GM23338 (cell line): ENCODE measurements at regions not wholly inside any gene's neighbourhood (a gene's known extent, or its start where the extent isn't known, plus 50 kb on each side); places are given as distances from the start of the nearest gene placed in this dataset.

Source experiments
- ATAC-seq: fragments of 200-7000 bp; cut with Tn5 transposase; 3 replicates; pipeline ENCODE4 v1.9.1; 2020
- DNase-seq: peaks from one replicate; pipeline ENCODE4 v3.0.0-alpha.2; 2015; ENCODE audit warnings: low spot score
- H2AFZ ChIP-seq: fragments of 200-600 bp; sonication (generic); 2 replicates; pipeline ENCODE4 v1.8.0; 2016; ENCODE audit warnings: antibody characterized with exemption, mild to moderate bottlenecking, moderate library complexity
- H3F3A ChIP-seq: fragments of 200-600 bp; sonication (generic); replicated peaks from 2 replicates; pipeline ENCODE4 v1.8.0; 2017; ENCODE audit warnings: antibody characterized with exemption, mixed run types, low read depth
- H3K27ac ChIP-seq: fragments of 200-600 bp; sonication (generic); 2 replicates; pipeline ENCODE4 v1.6.1; 2016; ENCODE audit warnings: low read depth
- H3K27me3 ChIP-seq: fragments of 200-600 bp; sonication (generic); 2 replicates; pipeline ENCODE4 v1.8.0; 2016; ENCODE audit warnings: mild to moderate bottlenecking, mixed run types, moderate library complexity; ENCODE audit not compliant: insufficient read depth
- H3K36me3 ChIP-seq: fragments of 200-600 bp; sonication (generic); 2 replicates; pipeline ENCODE4 v1.8.0; 2016; ENCODE audit warnings: mild to moderate bottlenecking; ENCODE audit not compliant: insufficient read depth
- H3K4me1 ChIP-seq: fragments of 200-600 bp; sonication (generic); 2 replicates; pipeline ENCODE4 v1.8.0; 2016; ENCODE audit warnings: mild to moderate bottlenecking, moderate library complexity; ENCODE audit not compliant: insufficient read depth
- H3K4me2 ChIP-seq: fragments of 200-600 bp; sonication (generic); 2 replicates; pipeline ENCODE4 v1.7.1; 2017; ENCODE audit warnings: mixed run types
- H3K4me3 ChIP-seq: fragments of 200-600 bp; sonication (generic); 2 replicates; pipeline ENCODE4 v1.6.1; 2016; ENCODE audit warnings: mixed run types
- H3K79me2 ChIP-seq: fragments of 200-600 bp; sonication (generic); replicated peaks from 2 replicates; pipeline ENCODE4 v1.8.0; 2017; ENCODE audit warnings: mild to moderate bottlenecking; ENCODE audit not compliant: insufficient read depth
- H3K9me2 ChIP-seq: fragments of 200-600 bp; sonication (generic); 2 replicates; pipeline ENCODE4 v1.8.0; 2017; ENCODE audit not compliant: insufficient read depth
- H4K20me1 ChIP-seq: fragments of 200-600 bp; sonication (generic); replicated peaks from 2 replicates; pipeline ENCODE4 v1.8.0; 2017; ENCODE audit warnings: mild to moderate bottlenecking; ENCODE audit not compliant: insufficient read depth
- H3K27ac Mint-ChIP-seq: 2 replicates; pipeline ENCODE4 v1.8.0; 2020; ENCODE audit warnings: inconsistent platforms, mild to moderate bottlenecking, moderate library complexity, mixed read lengths
- H3K27me3 Mint-ChIP-seq: 3 replicates; pipeline ENCODE4 v1.8.0; 2022; ENCODE audit warnings: low read depth, mild to moderate bottlenecking, moderate library complexity, mixed read lengths, inconsistent platforms; ENCODE audit not compliant: insufficient read depth, poor library complexity
- H3K36me3 Mint-ChIP-seq: 3 replicates; pipeline ENCODE4 v1.8.0; 2021; ENCODE audit warnings: low read depth, mild to moderate bottlenecking, inconsistent platforms, moderate library complexity, mixed read lengths
- H3K4me1 Mint-ChIP-seq: 3 replicates; pipeline ENCODE4 v1.8.0; 2020; ENCODE audit warnings: mild to moderate bottlenecking, inconsistent platforms, mixed read lengths
- H3K4me3 Mint-ChIP-seq: 3 replicates; pipeline ENCODE4 v1.8.0; 2021; ENCODE audit warnings: moderate library complexity, mild to moderate bottlenecking, inconsistent platforms, mixed read lengths
- H3K9me3 Mint-ChIP-seq: 3 replicates; pipeline ENCODE4 v1.8.0; 2020; ENCODE audit warnings: moderate library complexity, mild to moderate bottlenecking, inconsistent platforms, mixed read lengths
- CREB1 ChIP-seq: fragments of 250-450 bp; sonication (Bioruptor Pico); IDR thresholded peaks from 2 replicates; pipeline ENCODE4 v1.5.0; 2020; ENCODE audit warnings: low read depth, mild to moderate bottlenecking, moderate library complexity
- EZH2 ChIP-seq: fragments of 200-600 bp; sonication (generic); IDR thresholded peaks from one replicate; pipeline ENCODE4 v1.8.0; 2017; ENCODE audit warnings: antibody characterized with exemption, mild to moderate bottlenecking, low read depth; ENCODE audit not compliant: unreplicated experiment
- EZH2phosphoT487 ChIP-seq: fragments of 200-600 bp; sonication (generic); IDR thresholded peaks from one replicate; pipeline ENCODE4 v1.8.1; 2018; ENCODE audit warnings: antibody characterized with exemption; ENCODE audit not compliant: unreplicated experiment
- JUNB ChIP-seq: IDR thresholded peaks from one replicate; pipeline ENCODE4 v1.6.1; 2016; ENCODE audit warnings: antibody characterized with exemption; ENCODE audit not compliant: unreplicated experiment
- NANOG ChIP-seq: IDR thresholded peaks from 2 replicates; pipeline ENCODE4 v1.6.1; 2016; ENCODE audit warnings: antibody characterized with exemption, borderline replicate concordance
- POLR2AphosphoS5 ChIP-seq: IDR thresholded peaks from 2 replicates; pipeline ENCODE4 v1.6.1; 2016; ENCODE audit warnings: antibody characterized with exemption, low read depth
- STAT1 ChIP-seq: IDR thresholded peaks from one replicate; pipeline ENCODE4 v1.6.1; 2016; ENCODE audit warnings: antibody characterized with exemption; ENCODE audit not compliant: unreplicated experiment
- ZNF114 ChIP-seq: fragments of 250-450 bp; sonication (Bioruptor Pico); IDR thresholded peaks from 2 replicates; pipeline ENCODE4 v1.5.0; 2020; ENCODE audit warnings: mild to moderate bottlenecking, moderate library complexity
- ZNF331 ChIP-seq: fragments of 250-450 bp; sonication (Bioruptor Pico); IDR thresholded peaks from 2 replicates; pipeline ENCODE4 v1.5.0; 2020; ENCODE audit warnings: low read depth, mild to moderate bottlenecking, moderate library complexity
- TF ChIP-seq, protein P1 (sequence below): fragments of 250-450 bp; sonication (Bioruptor Pico); IDR thresholded peaks from 2 replicates; pipeline ENCODE4 v1.5.0; 2020; ENCODE audit warnings: mild to moderate bottlenecking, moderate library complexity
- TF ChIP-seq, protein P2 (sequence below): IDR thresholded peaks from 2 replicates; pipeline ENCODE4 v1.6.1; 2016; ENCODE audit warnings: antibody characterized with exemption
- TF ChIP-seq, protein P3 (sequence below), 2 experiments: fragments of 200-600 bp in 1 of 2; sonication (generic) in 1 of 2; conservative IDR thresholded peaks; 2 replicates each; pipeline versions ENCODE4 v1.5.1 to v1.6.1; 2016 to 2017; ENCODE audit warnings: antibody characterized with exemption in 2 of 2, low read depth in 2 of 2, mild to moderate bottlenecking in 2 of 2, moderate library complexity in 1 of 2
- TF ChIP-seq, protein P4 (sequence below): IDR thresholded peaks from one replicate; pipeline ENCODE4 v1.6.1; 2018; ENCODE audit warnings: antibody characterized with exemption; ENCODE audit not compliant: unreplicated experiment

DNA sequence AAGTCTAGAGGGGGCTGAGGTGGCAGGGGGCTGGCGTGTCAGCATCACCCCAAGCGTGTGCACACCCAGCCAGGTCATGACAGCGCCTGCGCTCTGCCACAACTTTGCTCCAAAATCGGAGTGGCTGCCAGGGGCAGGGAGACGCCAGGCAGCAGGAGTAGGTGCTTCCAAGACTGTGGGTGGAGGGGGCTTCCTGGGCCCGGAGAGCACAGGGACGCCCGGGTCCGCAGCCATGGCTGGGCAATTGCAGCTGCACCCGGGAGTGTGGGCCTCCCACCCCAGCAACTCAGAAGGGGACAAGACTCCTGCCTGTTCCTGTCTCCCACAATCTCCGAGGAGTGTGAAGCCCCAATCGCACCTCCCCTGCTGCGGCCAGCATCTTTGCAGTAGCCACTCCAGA is 53.1 kb upstream of the CYYR1 start:
- Histone ChIP-seq H2AFZ (no peak overlapping the region), H3F3A (no peaks in the 10 kb centered on the region), H3K9me2 (no peaks in the 10 kb centered on the region), H3K4me1 (no peaks in the 10 kb centered on the region), H3K79me2 (no peaks in the 10 kb centered on the region), H3K4me3 (no peak overlapping the region), H3K27ac (no peak overlapping the region), H3K36me3 (no peaks in the 10 kb centered on the region), H3K4me2 (no peak overlapping the region), H4K20me1 (no peaks in the 10 kb centered on the region), H3K27me3 (no peaks in the 10 kb centered on the region)
- no peak overlapping the region for H3K4me3 Mint-ChIP-seq
- H3K27ac Mint-ChIP-seq = no peak overlapping the region
- TF ChIP-seq, protein P1, sequence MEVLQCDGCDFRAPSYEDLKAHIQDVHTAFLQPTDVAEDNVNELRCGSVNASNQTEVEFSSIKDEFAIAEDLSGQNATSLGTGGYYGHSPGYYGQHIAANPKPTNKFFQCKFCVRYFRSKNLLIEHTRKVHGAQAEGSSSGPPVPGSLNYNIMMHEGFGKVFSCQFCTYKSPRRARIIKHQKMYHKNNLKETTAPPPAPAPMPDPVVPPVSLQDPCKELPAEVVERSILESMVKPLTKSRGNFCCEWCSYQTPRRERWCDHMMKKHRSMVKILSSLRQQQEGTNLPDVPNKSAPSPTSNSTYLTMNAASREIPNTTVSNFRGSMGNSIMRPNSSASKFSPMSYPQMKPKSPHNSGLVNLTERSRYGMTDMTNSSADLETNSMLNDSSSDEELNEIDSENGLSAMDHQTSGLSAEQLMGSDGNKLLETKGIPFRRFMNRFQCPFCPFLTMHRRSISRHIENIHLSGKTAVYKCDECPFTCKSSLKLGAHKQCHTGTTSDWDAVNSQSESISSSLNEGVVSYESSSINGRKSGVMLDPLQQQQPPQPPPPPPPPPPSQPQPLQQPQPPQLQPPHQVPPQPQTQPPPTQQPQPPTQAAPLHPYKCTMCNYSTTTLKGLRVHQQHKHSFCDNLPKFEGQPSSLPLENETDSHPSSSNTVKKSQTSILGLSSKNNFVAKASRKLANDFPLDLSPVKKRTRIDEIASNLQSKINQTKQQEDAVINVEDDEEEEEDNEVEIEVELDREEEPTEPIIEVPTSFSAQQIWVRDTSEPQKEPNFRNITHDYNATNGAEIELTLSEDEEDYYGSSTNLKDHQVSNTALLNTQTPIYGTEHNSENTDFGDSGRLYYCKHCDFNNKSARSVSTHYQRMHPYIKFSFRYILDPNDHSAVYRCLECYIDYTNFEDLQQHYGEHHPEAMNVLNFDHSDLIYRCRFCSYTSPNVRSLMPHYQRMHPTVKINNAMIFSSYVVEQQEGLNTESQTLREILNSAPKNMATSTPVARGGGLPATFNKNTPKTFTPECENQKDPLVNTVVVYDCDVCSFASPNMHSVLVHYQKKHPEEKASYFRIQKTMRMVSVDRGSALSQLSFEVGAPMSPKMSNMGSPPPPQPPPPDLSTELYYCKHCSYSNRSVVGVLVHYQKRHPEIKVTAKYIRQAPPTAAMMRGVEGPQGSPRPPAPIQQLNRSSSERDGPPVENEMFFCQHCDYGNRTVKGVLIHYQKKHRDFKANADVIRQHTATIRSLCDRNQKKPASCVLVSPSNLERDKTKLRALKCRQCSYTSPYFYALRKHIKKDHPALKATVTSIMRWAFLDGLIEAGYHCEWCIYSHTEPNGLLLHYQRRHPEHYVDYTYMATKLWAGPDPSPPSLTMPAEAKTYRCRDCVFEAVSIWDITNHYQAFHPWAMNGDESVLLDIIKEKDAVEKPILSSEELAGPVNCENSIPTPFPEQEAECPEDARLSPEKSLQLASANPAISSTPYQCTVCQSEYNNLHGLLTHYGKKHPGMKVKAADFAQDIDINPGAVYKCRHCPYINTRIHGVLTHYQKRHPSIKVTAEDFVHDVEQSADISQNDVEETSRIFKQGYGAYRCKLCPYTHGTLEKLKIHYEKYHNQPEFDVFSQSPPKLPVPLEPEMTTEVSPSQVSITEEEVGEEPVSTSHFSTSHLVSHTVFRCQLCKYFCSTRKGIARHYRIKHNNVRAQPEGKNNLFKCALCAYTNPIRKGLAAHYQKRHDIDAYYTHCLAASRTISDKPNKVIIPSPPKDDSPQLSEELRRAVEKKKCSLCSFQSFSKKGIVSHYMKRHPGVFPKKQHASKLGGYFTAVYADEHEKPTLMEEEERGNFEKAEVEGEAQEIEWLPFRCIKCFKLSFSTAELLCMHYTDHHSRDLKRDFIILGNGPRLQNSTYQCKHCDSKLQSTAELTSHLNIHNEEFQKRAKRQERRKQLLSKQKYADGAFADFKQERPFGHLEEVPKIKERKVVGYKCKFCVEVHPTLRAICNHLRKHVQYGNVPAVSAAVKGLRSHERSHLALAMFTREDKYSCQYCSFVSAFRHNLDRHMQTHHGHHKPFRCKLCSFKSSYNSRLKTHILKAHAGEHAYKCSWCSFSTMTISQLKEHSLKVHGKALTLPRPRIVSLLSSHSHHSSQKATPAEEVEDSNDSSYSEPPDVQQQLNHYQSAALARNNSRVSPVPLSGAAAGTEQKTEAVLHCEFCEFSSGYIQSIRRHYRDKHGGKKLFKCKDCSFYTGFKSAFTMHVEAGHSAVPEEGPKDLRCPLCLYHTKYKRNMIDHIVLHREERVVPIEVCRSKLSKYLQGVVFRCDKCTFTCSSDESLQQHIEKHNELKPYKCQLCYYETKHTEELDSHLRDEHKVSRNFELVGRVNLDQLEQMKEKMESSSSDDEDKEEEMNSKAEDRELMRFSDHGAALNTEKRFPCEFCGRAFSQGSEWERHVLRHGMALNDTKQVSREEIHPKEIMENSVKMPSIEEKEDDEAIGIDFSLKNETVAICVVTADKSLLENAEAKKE = no peak
- TF ChIP-seq STAT1 = no peak
- TF ChIP-seq JUNB = no peak
- no peak for TF ChIP-seq ZNF114 (CRISPR knock-in tag)
- no peak for TF ChIP-seq ZNF331
- TF ChIP-seq, protein P2, sequence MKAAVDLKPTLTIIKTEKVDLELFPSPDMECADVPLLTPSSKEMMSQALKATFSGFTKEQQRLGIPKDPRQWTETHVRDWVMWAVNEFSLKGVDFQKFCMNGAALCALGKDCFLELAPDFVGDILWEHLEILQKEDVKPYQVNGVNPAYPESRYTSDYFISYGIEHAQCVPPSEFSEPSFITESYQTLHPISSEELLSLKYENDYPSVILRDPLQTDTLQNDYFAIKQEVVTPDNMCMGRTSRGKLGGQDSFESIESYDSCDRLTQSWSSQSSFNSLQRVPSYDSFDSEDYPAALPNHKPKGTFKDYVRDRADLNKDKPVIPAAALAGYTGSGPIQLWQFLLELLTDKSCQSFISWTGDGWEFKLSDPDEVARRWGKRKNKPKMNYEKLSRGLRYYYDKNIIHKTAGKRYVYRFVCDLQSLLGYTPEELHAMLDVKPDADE = no peak
- TF ChIP-seq EZH2phosphoT487 = no peak
- TF ChIP-seq CREB1 (CRISPR knock-in tag) = no peak
- TF ChIP-seq POLR2AphosphoS5 = no peak
- TF ChIP-seq EZH2 = no peak
- TF ChIP-seq, protein P3, sequence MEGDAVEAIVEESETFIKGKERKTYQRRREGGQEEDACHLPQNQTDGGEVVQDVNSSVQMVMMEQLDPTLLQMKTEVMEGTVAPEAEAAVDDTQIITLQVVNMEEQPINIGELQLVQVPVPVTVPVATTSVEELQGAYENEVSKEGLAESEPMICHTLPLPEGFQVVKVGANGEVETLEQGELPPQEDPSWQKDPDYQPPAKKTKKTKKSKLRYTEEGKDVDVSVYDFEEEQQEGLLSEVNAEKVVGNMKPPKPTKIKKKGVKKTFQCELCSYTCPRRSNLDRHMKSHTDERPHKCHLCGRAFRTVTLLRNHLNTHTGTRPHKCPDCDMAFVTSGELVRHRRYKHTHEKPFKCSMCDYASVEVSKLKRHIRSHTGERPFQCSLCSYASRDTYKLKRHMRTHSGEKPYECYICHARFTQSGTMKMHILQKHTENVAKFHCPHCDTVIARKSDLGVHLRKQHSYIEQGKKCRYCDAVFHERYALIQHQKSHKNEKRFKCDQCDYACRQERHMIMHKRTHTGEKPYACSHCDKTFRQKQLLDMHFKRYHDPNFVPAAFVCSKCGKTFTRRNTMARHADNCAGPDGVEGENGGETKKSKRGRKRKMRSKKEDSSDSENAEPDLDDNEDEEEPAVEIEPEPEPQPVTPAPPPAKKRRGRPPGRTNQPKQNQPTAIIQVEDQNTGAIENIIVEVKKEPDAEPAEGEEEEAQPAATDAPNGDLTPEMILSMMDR (conservative IDR thresholded peaks at IDR 0.05; ENCODE audit: low read depth in 2 of 2) = no peak
- TF ChIP-seq, protein P4, sequence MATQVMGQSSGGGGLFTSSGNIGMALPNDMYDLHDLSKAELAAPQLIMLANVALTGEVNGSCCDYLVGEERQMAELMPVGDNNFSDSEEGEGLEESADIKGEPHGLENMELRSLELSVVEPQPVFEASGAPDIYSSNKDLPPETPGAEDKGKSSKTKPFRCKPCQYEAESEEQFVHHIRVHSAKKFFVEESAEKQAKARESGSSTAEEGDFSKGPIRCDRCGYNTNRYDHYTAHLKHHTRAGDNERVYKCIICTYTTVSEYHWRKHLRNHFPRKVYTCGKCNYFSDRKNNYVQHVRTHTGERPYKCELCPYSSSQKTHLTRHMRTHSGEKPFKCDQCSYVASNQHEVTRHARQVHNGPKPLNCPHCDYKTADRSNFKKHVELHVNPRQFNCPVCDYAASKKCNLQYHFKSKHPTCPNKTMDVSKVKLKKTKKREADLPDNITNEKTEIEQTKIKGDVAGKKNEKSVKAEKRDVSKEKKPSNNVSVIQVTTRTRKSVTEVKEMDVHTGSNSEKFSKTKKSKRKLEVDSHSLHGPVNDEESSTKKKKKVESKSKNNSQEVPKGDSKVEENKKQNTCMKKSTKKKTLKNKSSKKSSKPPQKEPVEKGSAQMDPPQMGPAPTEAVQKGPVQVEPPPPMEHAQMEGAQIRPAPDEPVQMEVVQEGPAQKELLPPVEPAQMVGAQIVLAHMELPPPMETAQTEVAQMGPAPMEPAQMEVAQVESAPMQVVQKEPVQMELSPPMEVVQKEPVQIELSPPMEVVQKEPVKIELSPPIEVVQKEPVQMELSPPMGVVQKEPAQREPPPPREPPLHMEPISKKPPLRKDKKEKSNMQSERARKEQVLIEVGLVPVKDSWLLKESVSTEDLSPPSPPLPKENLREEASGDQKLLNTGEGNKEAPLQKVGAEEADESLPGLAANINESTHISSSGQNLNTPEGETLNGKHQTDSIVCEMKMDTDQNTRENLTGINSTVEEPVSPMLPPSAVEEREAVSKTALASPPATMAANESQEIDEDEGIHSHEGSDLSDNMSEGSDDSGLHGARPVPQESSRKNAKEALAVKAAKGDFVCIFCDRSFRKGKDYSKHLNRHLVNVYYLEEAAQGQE = no peak
- TF ChIP-seq NANOG = no peak
- ATAC-seq (no peak), DNase-seq (no peak)
- H3K9me3 Mint-ChIP-seq = no peaks in the 10 kb centered on the region
- no peaks in the 10 kb centered on the region for H3K27me3 Mint-ChIP-seq
- H3K36me3 Mint-ChIP-seq = no peaks in the 10 kb centered on the region
- no peaks in the 10 kb centered on the region; the same call in 2 of the 3 replicates for H3K4me1 Mint-ChIP-seq
